ENCODE measurements at regions not wholly inside any gene's neighbourhood (a gene's known extent, or its start where the extent isn't known, plus 50 kb on each side); places are given as distances from the start of the nearest gene placed in this dataset.

DNA sequence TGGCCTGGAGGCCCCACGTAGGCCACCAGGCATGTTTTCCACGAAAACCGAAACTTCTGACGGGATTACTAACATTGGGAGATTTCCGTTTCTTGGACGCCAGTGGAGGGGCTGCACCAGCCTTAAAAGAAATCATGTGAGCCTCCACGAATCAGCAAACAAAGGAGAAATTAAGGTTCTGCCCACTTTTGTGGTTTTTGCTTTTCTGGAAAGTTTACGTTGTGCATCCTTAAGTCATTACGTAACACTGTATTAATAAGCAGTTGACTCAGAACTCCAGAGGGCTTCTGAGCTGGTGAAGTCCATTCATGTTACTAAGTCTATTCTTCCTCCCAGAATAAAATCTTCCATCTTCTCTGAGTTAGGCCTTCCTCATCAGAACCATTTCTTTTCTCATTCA is 168.5 kb downstream of the PSMG1 start:
- TF ChIP-seq, protein P1, sequence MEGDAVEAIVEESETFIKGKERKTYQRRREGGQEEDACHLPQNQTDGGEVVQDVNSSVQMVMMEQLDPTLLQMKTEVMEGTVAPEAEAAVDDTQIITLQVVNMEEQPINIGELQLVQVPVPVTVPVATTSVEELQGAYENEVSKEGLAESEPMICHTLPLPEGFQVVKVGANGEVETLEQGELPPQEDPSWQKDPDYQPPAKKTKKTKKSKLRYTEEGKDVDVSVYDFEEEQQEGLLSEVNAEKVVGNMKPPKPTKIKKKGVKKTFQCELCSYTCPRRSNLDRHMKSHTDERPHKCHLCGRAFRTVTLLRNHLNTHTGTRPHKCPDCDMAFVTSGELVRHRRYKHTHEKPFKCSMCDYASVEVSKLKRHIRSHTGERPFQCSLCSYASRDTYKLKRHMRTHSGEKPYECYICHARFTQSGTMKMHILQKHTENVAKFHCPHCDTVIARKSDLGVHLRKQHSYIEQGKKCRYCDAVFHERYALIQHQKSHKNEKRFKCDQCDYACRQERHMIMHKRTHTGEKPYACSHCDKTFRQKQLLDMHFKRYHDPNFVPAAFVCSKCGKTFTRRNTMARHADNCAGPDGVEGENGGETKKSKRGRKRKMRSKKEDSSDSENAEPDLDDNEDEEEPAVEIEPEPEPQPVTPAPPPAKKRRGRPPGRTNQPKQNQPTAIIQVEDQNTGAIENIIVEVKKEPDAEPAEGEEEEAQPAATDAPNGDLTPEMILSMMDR (IDR thresholded peaks at IDR 0.05), result no peak
- no peaks in the 10 kb centered on the region for H3K9me3 ChIP-seq
- no peaks in the 10 kb centered on the region for H3K36me3 ChIP-seq
- peaks cover 38 to 44% of the 10 kb centered on the region in 2 experiments for H3K4me1 ChIP-seq (ENCODE audit: control insufficient read depth in 1 of 2, insufficient read depth in 1 of 2, low read depth in 1 of 2, low read length in 1 of 2)
- no peaks in the 10 kb centered on the region for H3K27me3 ChIP-seq
- no peak overlapping the region for H3K27ac ChIP-seq
- H3K4me3 ChIP-seq (ENCODE audit: low read depth in 1 of 2, low read length in 1 of 2), result no peak overlapping the region

DNA sequence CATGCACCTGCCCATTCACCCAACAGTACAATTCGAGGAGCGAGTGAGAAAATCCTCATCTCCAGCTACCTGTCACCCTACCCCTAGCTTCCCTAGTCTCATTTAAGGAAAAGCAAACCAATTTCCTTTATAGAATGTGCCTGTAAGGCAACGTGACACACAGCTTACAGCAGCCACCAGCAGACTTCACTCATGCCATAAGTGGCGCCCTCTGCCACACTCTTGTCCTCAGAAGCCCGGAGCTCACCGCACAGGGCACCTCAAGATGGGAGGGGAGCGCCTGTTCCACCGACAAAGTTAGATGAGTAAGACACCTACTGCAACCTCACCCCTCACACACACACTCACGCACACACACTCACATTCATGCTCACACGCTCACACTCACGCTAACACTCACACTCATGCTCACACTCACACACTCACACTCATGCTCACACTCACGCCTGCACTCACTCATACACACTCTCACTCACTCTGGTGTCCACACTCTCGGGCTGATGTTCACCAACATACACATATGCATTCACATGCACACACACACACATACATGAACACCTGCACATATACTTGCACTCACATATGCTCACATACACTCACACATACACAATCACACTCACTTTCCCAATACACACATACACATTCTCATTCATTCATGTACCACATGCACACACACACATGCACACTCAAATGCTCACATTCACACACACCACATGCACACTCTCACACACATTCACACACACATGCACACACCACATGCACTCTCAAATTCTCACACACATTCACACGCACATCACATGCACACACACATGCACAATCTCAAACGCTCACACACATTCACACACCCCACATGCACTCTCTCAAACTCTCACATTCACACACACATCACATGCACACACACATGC is 170.7 kb downstream of the PSMG1 start:
- no peaks in the 10 kb centered on the region for H3K27me3 ChIP-seq
- no peak overlapping the region for H3K4me3 ChIP-seq (ENCODE audit: low read depth in 1 of 2, low read length in 1 of 2)
- peaks cover 38 to 41% of the 10 kb centered on the region in 2 experiments for H3K4me1 ChIP-seq (ENCODE audit: control insufficient read depth in 1 of 2, insufficient read depth in 1 of 2, low read depth in 1 of 2, low read length in 1 of 2)
- TF ChIP-seq, protein P1 (IDR thresholded peaks at IDR 0.05), result no peak
- no peaks in the 10 kb centered on the region for H3K9me3 ChIP-seq
- no peaks in the 10 kb centered on the region for H3K36me3 ChIP-seq
- no peak overlapping the region for H3K27ac ChIP-seq

DNA sequence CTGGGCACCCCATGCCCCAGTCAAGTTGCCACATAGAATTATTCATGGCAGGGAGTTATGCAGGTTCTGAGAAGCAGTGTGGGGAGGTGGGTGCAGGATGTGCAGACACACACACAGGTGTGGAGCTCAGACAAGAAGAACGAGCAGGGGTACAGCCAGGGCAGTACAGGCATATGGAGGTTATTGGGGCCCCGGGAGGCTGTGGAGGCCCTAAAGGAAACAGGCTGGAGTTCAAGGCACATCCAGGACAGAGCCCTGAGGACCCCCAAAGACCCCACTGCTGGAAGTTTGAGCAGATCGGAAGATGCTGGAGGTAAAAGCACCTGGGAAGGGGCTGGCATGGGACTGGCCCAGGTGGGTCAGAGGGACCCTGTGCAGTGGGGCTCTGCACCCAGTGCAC is 171.3 kb downstream of the PSMG1 start:
- no peak overlapping the region for H3K27ac ChIP-seq
- no peaks in the 10 kb centered on the region for H3K36me3 ChIP-seq
- no peaks in the 10 kb centered on the region for H3K9me3 ChIP-seq
- H3K4me3 ChIP-seq (ENCODE audit: low read depth in 1 of 2, low read length in 1 of 2), result no peak overlapping the region
- TF ChIP-seq, protein P1 (IDR thresholded peaks at IDR 0.05), result no peak
- peaks cover 34 to 36% of the 10 kb centered on the region in 2 experiments for H3K4me1 ChIP-seq (ENCODE audit: control insufficient read depth in 1 of 2, insufficient read depth in 1 of 2, low read depth in 1 of 2, low read length in 1 of 2)
- no peaks in the 10 kb centered on the region for H3K27me3 ChIP-seq

DNA sequence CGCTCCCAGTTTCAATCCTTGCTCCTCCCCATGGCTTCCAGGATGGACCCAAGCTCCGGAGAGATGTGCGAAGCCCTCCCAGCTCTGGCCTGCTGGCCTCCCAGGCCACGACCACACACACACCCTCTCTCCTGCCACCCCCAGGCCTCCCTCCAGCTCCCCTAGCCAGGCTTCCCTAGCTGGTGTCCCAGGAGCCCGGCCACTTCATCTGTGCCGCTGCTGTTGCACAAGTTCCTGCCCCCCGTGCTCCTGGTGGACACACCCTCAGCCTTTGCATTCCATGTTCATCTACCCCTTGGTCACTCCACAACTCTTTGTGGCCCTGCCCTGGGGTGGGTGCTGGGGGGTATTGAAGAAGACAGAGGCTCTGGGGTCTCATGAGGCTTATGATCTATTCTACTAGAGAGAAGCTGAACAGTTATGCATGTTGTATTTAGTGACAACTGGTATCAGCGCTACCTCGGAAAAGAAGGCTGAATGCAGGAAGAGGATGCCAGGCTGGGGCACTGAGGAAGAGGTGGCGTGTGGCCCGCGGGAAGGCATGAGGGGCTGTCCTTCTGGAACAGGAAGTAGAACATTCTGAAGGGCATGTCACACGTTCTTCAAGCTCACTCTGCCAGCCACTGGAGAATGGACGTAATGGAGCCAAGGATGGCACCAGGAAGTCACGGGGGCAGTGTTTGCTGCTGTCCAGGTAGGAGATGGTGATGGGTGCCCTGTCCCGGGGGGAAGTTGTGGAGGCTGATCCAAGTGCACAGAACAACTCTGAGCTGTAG is 172.4 kb downstream of the PSMG1 start:
- TF ChIP-seq, protein P1 (IDR thresholded peaks at IDR 0.05), result no peak
- Histone ChIP-seq H3K4me3 (ENCODE audit: low read depth in 1 of 2, low read length in 1 of 2) (no peak overlapping the region), H3K9me3 (no peaks in the 10 kb centered on the region), H3K36me3 (no peaks in the 10 kb centered on the region), H3K4me1 (ENCODE audit: control insufficient read depth in 1 of 2, insufficient read depth in 1 of 2, low read depth in 1 of 2, low read length in 1 of 2) (peaks cover 28 to 30% of the 10 kb centered on the region in 2 experiments), H3K27ac (no peak overlapping the region), H3K27me3 (no peaks in the 10 kb centered on the region)

DNA sequence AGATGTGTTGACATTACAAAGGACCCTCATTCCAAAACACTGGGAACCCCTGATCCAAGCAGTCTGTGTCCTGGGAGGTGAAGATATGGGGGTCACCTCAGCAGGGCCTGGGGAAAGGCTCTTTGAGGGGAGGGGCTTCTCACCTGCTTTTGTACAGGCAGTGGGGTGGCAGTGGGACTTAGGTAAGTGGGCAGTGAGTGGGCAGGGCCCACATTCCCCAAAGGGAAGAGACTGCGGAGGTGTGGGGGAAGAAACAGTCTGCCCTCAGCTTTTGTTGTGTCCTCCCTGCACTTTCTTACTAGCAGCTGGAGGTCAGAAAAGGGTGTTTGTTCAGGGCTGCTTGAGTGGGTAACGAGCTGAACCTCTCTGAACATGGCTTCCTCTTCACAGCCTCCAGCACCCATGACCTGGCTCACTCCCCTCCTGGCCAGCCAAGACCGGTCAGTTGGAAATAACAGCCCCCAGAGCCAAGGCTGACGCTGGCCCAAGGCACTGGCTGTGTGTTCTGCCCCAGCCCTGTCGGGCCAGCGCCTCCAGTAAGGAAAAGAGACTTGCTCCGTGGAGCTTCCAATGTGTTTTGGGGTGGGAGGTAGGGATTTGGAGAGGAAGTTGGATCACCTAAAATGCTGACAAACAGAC is 173.5 kb downstream of the PSMG1 start:
- Histone ChIP-seq H3K4me1 (ENCODE audit: control insufficient read depth in 1 of 2, insufficient read depth in 1 of 2, low read depth in 1 of 2, low read length in 1 of 2) (peaks cover 26 to 35% of the 10 kb centered on the region in 2 experiments), H3K27ac (no peak overlapping the region)
- TF ChIP-seq, protein P1 (IDR thresholded peaks at IDR 0.05), result no peak

More for the DNA sequence above, 173.5 kb downstream of the PSMG1 start:
- Histone ChIP-seq H3K36me3 (no peaks in the 10 kb centered on the region), H3K4me3 (ENCODE audit: low read depth in 1 of 2, low read length in 1 of 2) (no peak overlapping the region), H3K9me3 (no peaks in the 10 kb centered on the region), H3K27me3 (no peaks in the 10 kb centered on the region)
